IMR-90 (cell line): ENCODE measurements at regions not wholly inside any gene's neighbourhood (a gene's known extent, or its start where the extent isn't known, plus 50 kb on each side); places are given as distances from the start of the nearest gene placed in this dataset.

ENCODE experiments used
- ATAC-seq: fragments of 200-7000 bp; cut with Tn5 transposase; 2 replicates; pipeline ENCODE4 v1.9.1; 2020; ENCODE audit warnings: low read depth, mild to moderate bottlenecking, moderate library complexity
- BruUV-seq: library from RNA; stranded (reverse); fragments of 400-500 nt; replicated peaks from 2 replicates; lab custom pipeline; 2021; lab: Mats Ljungman, UMichigan
- CTCF ChIA-PET: fragments of 300-600 bp; formaldehyde crosslinking; extraction: SDS; loops from one replicate; lab custom pipeline; 2021; ENCODE audit warnings: antibody characterized with exemption; lab: Yijun Ruan, JAX
- POLR2A ChIA-PET: fragments of 300-600 bp; sonication (Branson Sonifier 250); formaldehyde crosslinking; loops from one replicate; lab custom pipeline; 2022; ENCODE audit warnings: antibody characterized with exemption; ENCODE audit not compliant: unreplicated experiment; lab: Charles Lee
- DNase-seq: peaks from one replicate; pipeline ENCODE4 v3.0.0; 2013
- H2AFZ ChIP-seq: replicated peaks from 2 replicates; pipeline ENCODE3; 2013; ENCODE audit warnings: low read length, mild to moderate bottlenecking; ENCODE audit not compliant: poor library complexity
- H2AK5ac ChIP-seq: 2 replicates; pipeline ENCODE4 v1.6.1; 2013; ENCODE audit warnings: low read depth, low read length, inconsistent platforms
- H2AK9ac ChIP-seq: replicated peaks from 2 replicates; pipeline ENCODE3; 2013; ENCODE audit warnings: mild to moderate bottlenecking, low read depth, low read length, moderate library complexity; ENCODE audit not compliant: poor library complexity
- H2BK120ac ChIP-seq: 2 replicates; pipeline ENCODE4 v1.6.1; 2013; ENCODE audit warnings: low read depth, low read length, inconsistent platforms
- H2BK15ac ChIP-seq: 3 replicates; pipeline ENCODE4 v1.6.1; 2013; ENCODE audit warnings: low read depth, low read length, inconsistent platforms
- H2BK20ac ChIP-seq: 2 replicates; pipeline ENCODE4 v1.6.1; 2013; ENCODE audit warnings: low read depth, mild to moderate bottlenecking, inconsistent platforms, low read length, moderate library complexity
- H2BK5ac ChIP-seq: 2 replicates; pipeline ENCODE4 v1.6.1; 2013; ENCODE audit warnings: mild to moderate bottlenecking, low read depth, low read length, inconsistent platforms; ENCODE audit not compliant: poor library complexity, severe bottlenecking
- H3K14ac ChIP-seq: replicated peaks from 2 replicates; pipeline ENCODE4 v1.6.1; 2013; ENCODE audit warnings: low read depth, low read length, inconsistent platforms
- H3K18ac ChIP-seq: 2 replicates; pipeline ENCODE4 v1.6.1; 2013; ENCODE audit warnings: low read depth, low read length, control low read depth
- H3K23ac ChIP-seq: 2 replicates; pipeline ENCODE4 v1.6.1; 2013; ENCODE audit warnings: low read depth, low read length, inconsistent platforms
- H3K27ac ChIP-seq: 2 replicates; pipeline ENCODE4 v1.5.1; 2013; ENCODE audit warnings: mild to moderate bottlenecking, control low read depth, low read length; ENCODE audit not compliant: insufficient read depth
- H3K27me3 ChIP-seq: 2 replicates; pipeline ENCODE4 v1.6.1; 2013; ENCODE audit warnings: low read length; ENCODE audit not compliant: control insufficient read depth, insufficient read depth
- H3K36me3 ChIP-seq: 2 replicates; pipeline ENCODE4 v1.6.1; 2013; ENCODE audit warnings: low read length, mixed read lengths; ENCODE audit not compliant: control insufficient read depth, insufficient read depth
- H3K4ac ChIP-seq: 2 replicates; pipeline ENCODE4 v1.6.1; 2013; ENCODE audit warnings: low read depth, low read length, inconsistent platforms
- H3K4me1 ChIP-seq: 2 replicates; pipeline ENCODE4 v1.6.1; 2013; ENCODE audit warnings: low read length, mixed read lengths; ENCODE audit not compliant: control insufficient read depth, insufficient read depth
- H3K4me2 ChIP-seq: 2 replicates; pipeline ENCODE4 v1.6.1; 2013; ENCODE audit warnings: low read depth, mild to moderate bottlenecking, control low read depth, low read length, moderate library complexity
- H3K4me3 ChIP-seq: 2 replicates; pipeline ENCODE4 v1.5.1; 2013; ENCODE audit warnings: low read depth, mild to moderate bottlenecking, control low read depth, low read length, moderate library complexity; ENCODE audit not compliant: insufficient read depth
- H3K56ac ChIP-seq: 2 replicates; pipeline ENCODE4 v1.6.1; 2013; ENCODE audit warnings: low read length, inconsistent platforms; ENCODE audit not compliant: insufficient read depth; ENCODE audit errors: extremely low read depth
- H3K79me1 ChIP-seq, 2 experiments: 2 replicates each; pipeline ENCODE4 v1.6.1; 2013; ENCODE audit warnings: low read length in 2 of 2, inconsistent platforms in 1 of 2, low read depth in 1 of 2
- H3K9ac ChIP-seq: 2 replicates; pipeline ENCODE4 v1.6.1; 2013; ENCODE audit warnings: low read depth, low read length, control low read depth
- H3K9me1 ChIP-seq: 2 replicates; pipeline ENCODE4 v1.6.1; 2013; ENCODE audit warnings: low read length, inconsistent platforms; ENCODE audit not compliant: insufficient read depth
- H3K9me3 ChIP-seq: 2 replicates; pipeline ENCODE4 v1.6.1; 2013; ENCODE audit warnings: low read length; ENCODE audit not compliant: control insufficient read depth, insufficient read depth
- H4K20me1 ChIP-seq: 2 replicates; pipeline ENCODE4 v1.6.1; 2013; ENCODE audit warnings: low read length, inconsistent platforms; ENCODE audit not compliant: insufficient read depth
- H4K5ac ChIP-seq: 2 replicates; pipeline ENCODE4 v1.6.1; 2013; ENCODE audit warnings: mild to moderate bottlenecking, low read depth, low read length, control low read depth
- H4K8ac ChIP-seq, 2 experiments: 2 replicates each; pipeline ENCODE4 v1.6.1; 2013; ENCODE audit warnings: low read depth in 2 of 2, low read length in 2 of 2, control low read depth in 1 of 2, inconsistent platforms in 1 of 2
- H4K91ac ChIP-seq: 2 replicates; pipeline ENCODE4 v1.6.1; 2013; ENCODE audit warnings: low read depth, low read length, inconsistent platforms; ENCODE audit not compliant: insufficient read depth
- MAFK ChIP-seq: IDR thresholded peaks from 2 replicates; pipeline ENCODE4 v1.6.1; 2012; ENCODE audit warnings: low read depth, low read length, improper control_type of control experiment
- MAZ ChIP-seq: IDR thresholded peaks from 2 replicates; pipeline ENCODE4 v1.6.1; 2012; ENCODE audit warnings: low read depth, mild to moderate bottlenecking, low read length, improper control_type of control experiment, moderate library complexity, borderline replicate concordance
- MXI1 ChIP-seq: IDR thresholded peaks from 2 replicates; pipeline ENCODE4 v1.6.1; 2012; ENCODE audit warnings: low read depth, mild to moderate bottlenecking, low read length, moderate library complexity, borderline replicate concordance
- RAD21 ChIP-seq: IDR thresholded peaks from 2 replicates; pipeline ENCODE4 v1.6.1; 2012; ENCODE audit warnings: low read length, improper control_type of control experiment
- RFX5 ChIP-seq: IDR thresholded peaks from 2 replicates; pipeline ENCODE4 v1.8.0; 2012; ENCODE audit warnings: low read depth, mild to moderate bottlenecking, low read length, moderate library complexity
- WGBS, 2 experiments: methylation state at CpG; one replicate each; pipeline versions ENCODE4 v1.1.5 to v1.1.7; 2013; ENCODE audit warnings: missing lambda C conversion rate in 2 of 2; ENCODE audit not compliant: insufficient read length in 1 of 2; ENCODE audit errors: extremely low coverage in 2 of 2; 5-methylcytosine and 5-hydroxymethylcytosine counted together
- dilution Hi-C: fragments of 300-500 bp; cut with HindIII; formaldehyde crosslinking; loops from one replicate; pipeline ENCODE4 v1.14.3; 2018; ENCODE audit warnings: low sequenced_read_pairs; ENCODE audit not compliant: unreplicated experiment
- in situ Hi-C: fragments of 300-500 bp; cut with MboI; formaldehyde crosslinking; loops from 3 replicates; pipeline ENCODE4 v1.14.3; 2019; ENCODE audit warnings: low sequenced_read_pairs, inconsistent platforms, mixed read lengths
- intact Hi-C: fragments of 100-400 bp; cut with micrococcal nuclease; formaldehyde crosslinking; loops from 2 replicates; pipeline ENCODE4 v1.10.0; 2022
- TF ChIP-seq, protein P1 (sequence below): fragments of 150-350 bp; IDR thresholded peaks from 2 replicates; pipeline ENCODE4 v1.6.1; 2016; ENCODE audit warnings: low read depth, mild to moderate bottlenecking, low read length, moderate library complexity, borderline replicate concordance

DNA sequence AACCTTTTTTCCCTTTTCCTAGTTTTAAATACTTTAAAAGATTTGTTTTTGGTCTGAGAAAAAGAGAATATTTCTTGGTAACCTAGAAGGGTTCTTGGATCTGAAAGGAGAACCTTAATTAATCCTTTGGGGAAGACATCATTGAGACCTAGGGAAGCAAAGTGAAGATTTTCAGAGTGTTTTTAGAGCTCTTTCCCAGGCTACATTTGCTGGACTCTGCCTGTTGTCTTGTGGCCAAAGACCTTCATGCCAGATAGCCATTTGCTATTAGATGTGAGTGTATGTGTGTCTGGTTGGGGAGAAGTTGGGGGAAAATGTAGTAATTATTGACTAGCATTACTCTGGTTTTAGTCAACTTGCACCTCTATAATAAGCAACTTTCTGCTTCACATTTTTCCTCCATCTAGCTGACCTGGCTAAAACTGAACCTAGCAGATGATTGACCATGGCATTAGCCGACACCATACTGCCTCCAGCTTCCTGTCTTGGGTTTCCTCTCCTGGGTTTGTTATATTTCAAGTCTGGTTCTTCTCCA, 239.1 kb downstream of the USP25 start:
- H4K5ac ChIP-seq = no peak overlapping the region
- H3K27me3 ChIP-seq = no peaks in the 10 kb centered on the region
- no peak overlapping the region for H3K4me2 ChIP-seq
- H3K9me1 ChIP-seq = no peaks in the 10 kb centered on the region
- H3K4me3 ChIP-seq = no peak overlapping the region
- H2BK15ac ChIP-seq = no peak overlapping the region
- in situ Hi-C loops (no loop called here), intact Hi-C loops (no loop called here), dilution Hi-C loops (no loop called here)
- DNase-seq (no peak), ATAC-seq (no peak)
- TF ChIP-seq MAZ (no peak), RFX5 (no peak), MXI1 (no peak), RAD21 (no peak), MAFK (no peak)
- TF ChIP-seq, protein P1, sequence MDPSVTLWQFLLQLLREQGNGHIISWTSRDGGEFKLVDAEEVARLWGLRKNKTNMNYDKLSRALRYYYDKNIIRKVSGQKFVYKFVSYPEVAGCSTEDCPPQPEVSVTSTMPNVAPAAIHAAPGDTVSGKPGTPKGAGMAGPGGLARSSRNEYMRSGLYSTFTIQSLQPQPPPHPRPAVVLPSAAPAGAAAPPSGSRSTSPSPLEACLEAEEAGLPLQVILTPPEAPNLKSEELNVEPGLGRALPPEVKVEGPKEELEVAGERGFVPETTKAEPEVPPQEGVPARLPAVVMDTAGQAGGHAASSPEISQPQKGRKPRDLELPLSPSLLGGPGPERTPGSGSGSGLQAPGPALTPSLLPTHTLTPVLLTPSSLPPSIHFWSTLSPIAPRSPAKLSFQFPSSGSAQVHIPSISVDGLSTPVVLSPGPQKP = no peak
- H2BK20ac ChIP-seq = no peak overlapping the region
- H3K18ac ChIP-seq = no peak overlapping the region
- no peak overlapping the region for H2AFZ ChIP-seq
- no peak overlapping the region for H3K56ac ChIP-seq
- H4K91ac ChIP-seq = no peak overlapping the region
- H2BK120ac ChIP-seq = no peak overlapping the region
- no peak overlapping the region for H2AK9ac ChIP-seq
- H3K23ac ChIP-seq = no peak overlapping the region
- no TSS peak for BruUV-seq
- H3K9ac ChIP-seq = no peak overlapping the region
- POLR2A ChIA-PET = no interaction called here
- no peak overlapping the region for H3K27ac ChIP-seq
- no peak overlapping the region for H4K8ac ChIP-seq
- H3K4me1 ChIP-seq = no peaks in the 10 kb centered on the region
- no peak overlapping the region for H2BK5ac ChIP-seq
- WGBS, 2 experiments = no CpG with 5 or more reads among the region's 1 CpG
- H2AK5ac ChIP-seq = no peak overlapping the region
- CTCF ChIA-PET = no interaction called here
- H4K20me1 ChIP-seq = no peaks in the 10 kb centered on the region
- no peak overlapping the region for H3K4ac ChIP-seq
- H3K14ac ChIP-seq = no peak overlapping the region
- H3K36me3 ChIP-seq = no peaks in the 10 kb centered on the region
- H3K9me3 ChIP-seq = no peaks in the 10 kb centered on the region
- H3K79me1 ChIP-seq = no peaks in the 10 kb centered on the region
